B cell (primary cell): ENCODE measurements at regions not wholly inside any gene's neighbourhood (a gene's known extent, or its start where the extent isn't known, plus 50 kb on each side); places are given as distances from the start of the nearest gene placed in this dataset.
"Not testable (repeated sequence)": the region's sequence is repeated elsewhere in the genome, so short reads cannot be mapped to it uniquely, and the experiment has no call there.

Experiments
- CTCF ChIP-seq: fragments of 200-600 bp; IDR thresholded peaks from one replicate; pipeline ENCODE4 v1.8.0; 2022; ENCODE audit warnings: antibody characterized with exemption, mild to moderate bottlenecking
- EZH2 ChIP-seq: IDR thresholded peaks from 2 replicates; pipeline ENCODE4 v1.6.1; 2012; ENCODE audit warnings: borderline replicate concordance, low read depth, mild to moderate bottlenecking, moderate library complexity, low read length; ENCODE audit not compliant: insufficient read depth, poor library complexity, severe bottlenecking

- not testable (repeated sequence) for TF ChIP-seq CTCF, EZH2
Observed at GRCh38 chr6:2597457-2597856, 153.3 kb downstream of the MYLK4 start.
